PC-9 (cell line): ENCODE measurements at regions not wholly inside any gene's neighbourhood (a gene's known extent, or its start where the extent isn't known, plus 50 kb on each side); places are given as distances from the start of the nearest gene placed in this dataset.

ENCODE experiments used
- CTCF ChIP-seq: fragments of 200-600 bp; sonication (generic); conservative IDR thresholded peaks from 2 replicates; pipeline ENCODE4 v1.6.1; 2017; ENCODE audit warnings: mixed run types, antibody characterized with exemption, mild to moderate bottlenecking, moderate library complexity
- EZH2 ChIP-seq: fragments of 200-600 bp; sonication (generic); IDR thresholded peaks from 2 replicates; pipeline ENCODE4 v1.8.0; 2017; ENCODE audit warnings: antibody characterized with exemption, low read depth

- no peak for TF ChIP-seq CTCF
- TF ChIP-seq EZH2: no peak
Measured at GRCh38 chr18:78378983-78379382, 600.6 kb upstream of the SALL3 start.
